ENCODE measurements at regions not wholly inside any gene's neighbourhood (a gene's known extent, or its start where the extent isn't known, plus 50 kb on each side); places are given as distances from the start of the nearest gene placed in this dataset.

DNA sequence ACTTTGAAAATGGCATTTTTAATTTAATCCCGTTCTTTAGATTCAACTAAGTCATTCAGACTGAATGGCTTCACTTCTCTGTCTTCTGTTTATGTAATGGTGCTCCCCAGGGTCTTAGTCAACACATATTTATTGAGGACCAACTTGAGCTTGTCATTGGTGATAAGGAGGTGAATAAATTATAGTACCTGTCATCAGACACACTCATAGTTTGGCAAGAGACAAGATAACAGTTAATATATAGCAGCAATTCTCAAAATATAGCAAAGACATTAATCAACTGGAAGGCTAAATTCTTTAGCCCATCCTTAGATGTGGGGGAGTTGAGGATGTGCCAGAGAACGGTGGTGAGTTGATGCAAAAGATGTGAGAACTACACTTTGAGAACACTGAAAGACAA is 78.4 kb downstream of the MACIR start:
- no peak for DNase-seq

DNA sequence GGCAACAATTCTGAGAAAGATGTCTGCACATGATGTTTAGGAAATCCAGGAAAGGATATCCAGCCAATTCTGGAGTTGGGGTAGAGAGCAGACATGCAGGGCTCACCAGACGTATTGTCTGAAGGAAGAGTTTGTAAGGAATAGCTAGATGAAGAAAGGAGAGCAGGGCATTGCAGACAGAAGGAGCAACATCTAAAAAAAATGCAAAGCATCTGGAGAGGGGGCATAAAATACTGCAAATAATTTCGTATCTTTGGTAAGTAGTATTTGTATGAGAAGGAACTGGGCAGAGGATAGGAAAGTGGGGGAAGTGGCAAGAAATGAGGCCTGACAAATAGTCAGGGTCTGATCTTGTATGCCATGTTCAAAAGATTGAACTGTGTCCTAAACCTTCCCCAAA is 74.8 kb downstream of the MACIR start:
- DNase-seq, result no peak

DNA sequence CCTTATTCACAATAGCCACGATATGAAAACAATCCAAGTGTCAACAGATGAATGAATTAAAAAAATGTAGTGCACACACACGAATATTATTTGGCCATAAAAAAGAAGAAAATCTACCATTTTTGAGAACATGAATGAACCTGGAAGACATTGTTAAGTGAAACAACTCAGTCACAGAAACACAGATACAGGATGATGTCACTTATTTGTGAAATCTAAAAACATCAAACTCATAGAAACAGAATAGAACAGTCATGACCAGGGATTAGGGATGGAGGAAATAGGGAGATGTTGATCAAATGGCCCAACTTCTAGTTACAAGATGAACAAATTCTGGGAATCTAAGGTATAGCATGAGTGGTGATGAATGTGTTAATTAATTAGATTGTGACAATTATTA is 72.3 kb downstream of the MACIR start:
- DNase-seq, result no peak
